Parathyroid adenoma (tissue), 2 donors: ENCODE measurements at regions not wholly inside any gene's neighbourhood (a gene's known extent, or its start where the extent isn't known, plus 50 kb on each side); places are given as distances from the start of the nearest gene placed in this dataset.
A peak's percentile ranks its signal among the peaks of the same experiment; 100 is the strongest.
"Not testable (repeated sequence)": the region's sequence is repeated elsewhere in the genome, so short reads cannot be mapped to it uniquely, and the experiment has no call there.

Experiments
- H2AFZ ChIP-seq: fragments of 300-600 bp; sonication (generic); one replicate; pipeline ENCODE4 v1.7.0; 2017; ENCODE audit warnings: antibody characterized with exemption, mild to moderate bottlenecking
- H3K27ac ChIP-seq: fragments of 300-600 bp; sonication (generic); one replicate; pipeline ENCODE4 v1.7.0; 2017
- H3K27me3 ChIP-seq: fragments of 300-600 bp; sonication (generic); one replicate; pipeline ENCODE4 v1.7.0; 2017; ENCODE audit warnings: low read length; ENCODE audit not compliant: control insufficient read depth, insufficient read depth
- H3K36me3 ChIP-seq: fragments of 300-600 bp; sonication (generic); one replicate; pipeline ENCODE4 v1.7.0; 2017; ENCODE audit warnings: low read length; ENCODE audit not compliant: control insufficient read depth, insufficient read depth
- H3K4me1 ChIP-seq: fragments of 300-600 bp; sonication (generic); one replicate; pipeline ENCODE4 v1.7.0; 2017; ENCODE audit warnings: control low read depth
- H3K4me2 ChIP-seq: fragments of 300-600 bp; sonication (generic); one replicate; pipeline ENCODE4 v1.7.0; 2017; ENCODE audit warnings: low read length
- H3K4me3 ChIP-seq: fragments of 300-600 bp; sonication (generic); one replicate; pipeline ENCODE4 v1.7.0; 2017; ENCODE audit warnings: low read depth, low read length
- H3K79me2 ChIP-seq: fragments of 300-600 bp; sonication (generic); one replicate; pipeline ENCODE4 v1.7.0; 2017; ENCODE audit warnings: control low read depth
- H3K9ac ChIP-seq: fragments of 300-600 bp; sonication (generic); one replicate; pipeline ENCODE4 v1.7.0; 2017; ENCODE audit warnings: mild to moderate bottlenecking
- H3K9me3 ChIP-seq: fragments of 300-600 bp; sonication (generic); one replicate; pipeline ENCODE4 v1.7.0; 2017; ENCODE audit warnings: low read length; ENCODE audit not compliant: control insufficient read depth
- CTCF ChIP-seq: fragments of 300-600 bp; sonication (generic); IDR thresholded peaks from one replicate; pipeline ENCODE4 v1.7.0; 2017; ENCODE audit warnings: antibody characterized with exemption, mild to moderate bottlenecking
- donor health status: primary hyperparathyroidism.

DNA sequence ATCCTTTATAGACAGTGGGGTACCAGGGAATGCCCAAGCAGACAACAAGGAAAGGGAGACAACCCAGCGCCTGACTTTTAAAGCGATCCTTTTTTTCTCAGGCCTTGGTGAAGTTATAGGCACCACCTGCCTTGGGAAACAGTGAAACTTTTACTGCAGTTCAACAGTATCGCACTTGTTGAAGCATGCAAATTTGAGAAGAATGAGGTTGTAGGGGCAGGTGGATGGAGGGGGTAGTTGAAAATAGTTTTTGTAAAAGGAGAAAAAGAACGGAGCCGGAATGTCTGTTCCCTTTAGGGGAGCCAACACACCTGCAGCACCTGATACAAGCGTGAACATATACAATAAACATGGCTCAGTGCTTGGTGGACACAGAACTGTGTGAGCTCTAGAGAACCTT lies 190.2 kb upstream of the NR3C1 start:
- Histone ChIP-seq H3K4me2 (no peak overlapping the region), H3K36me3 (no peaks in the 10 kb centered on the region), H3K9me3 (no peaks in the 10 kb centered on the region), H3K27ac (no peak overlapping the region), H2AFZ (no peak overlapping the region), H3K4me1 (peaks cover 6% of the 10 kb centered on the region), H3K27me3 (no peaks in the 10 kb centered on the region), H3K79me2 (no peaks in the 10 kb centered on the region), H3K9ac (no peak overlapping the region), H3K4me3 (no peak overlapping the region)
- TF ChIP-seq CTCF: no peak

DNA sequence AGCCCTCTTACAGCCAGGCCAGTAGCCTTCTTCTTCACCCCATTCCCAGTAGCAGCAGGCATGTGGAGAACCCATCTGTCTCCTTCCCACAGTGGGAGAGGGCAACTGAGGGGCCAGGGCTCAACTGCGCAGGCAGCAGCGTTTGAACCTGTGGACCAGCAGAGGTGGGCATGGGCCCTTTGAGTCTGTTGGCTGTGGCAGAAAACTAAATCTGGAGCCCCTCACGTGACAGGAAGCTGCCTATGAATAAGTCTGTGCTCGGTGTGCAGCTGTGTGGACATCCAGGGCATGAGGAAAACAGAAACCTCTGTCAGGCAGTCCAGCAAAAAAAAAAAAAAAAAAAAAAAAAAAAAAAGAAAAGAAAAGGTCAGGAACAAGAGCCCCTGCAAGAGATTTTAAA lies 189.2 kb upstream of the NR3C1 start:
- Histone ChIP-seq H3K79me2 (no peaks in the 10 kb centered on the region), H3K4me2 (no peak overlapping the region), H3K4me3 (no peak overlapping the region), H3K36me3 (no peaks in the 10 kb centered on the region), H3K9me3 (no peaks in the 10 kb centered on the region), H2AFZ (no peak overlapping the region), H3K9ac (no peak overlapping the region), H3K27ac (no peak overlapping the region), H3K4me1 (peaks cover 6% of the 10 kb centered on the region), H3K27me3 (no peaks in the 10 kb centered on the region)
- TF ChIP-seq CTCF: no peak

- H3K4me3 ChIP-seq: no peak overlapping the region
- H3K27ac ChIP-seq: no peak overlapping the region
- TF ChIP-seq CTCF: no peak
- H3K4me1 ChIP-seq: no peaks in the 10 kb centered on the region
- no peaks in the 10 kb centered on the region for H3K79me2 ChIP-seq
- no peak overlapping the region for H3K9ac ChIP-seq
- no peaks in the 10 kb centered on the region for H3K27me3 ChIP-seq
- no peaks in the 10 kb centered on the region for H3K9me3 ChIP-seq
- H2AFZ ChIP-seq: no peak overlapping the region
- H3K36me3 ChIP-seq: no peaks in the 10 kb centered on the region
- H3K4me2 ChIP-seq: peak overlapping the region; percentile 18
Measured at GRCh38 chr5:143588933-143589662, 185.6 kb upstream of the NR3C1 start.

- H3K27ac ChIP-seq, H3K27me3 ChIP-seq, H3K9ac ChIP-seq, H3K36me3 ChIP-seq, H3K9me3 ChIP-seq, H3K4me2 ChIP-seq, H3K4me1 ChIP-seq, H3K4me3 ChIP-seq, H2AFZ ChIP-seq, H3K79me2 ChIP-seq: not testable (repeated sequence)
Measured at GRCh38 chr5:143588121-143588520, 184.6 kb upstream of the NR3C1 start.

GRCh38 chr5:143586781-143587362 lies 183.4 kb upstream of the NR3C1 start:
- H3K27ac ChIP-seq: no peak overlapping the region
- H3K4me3 ChIP-seq: no peak overlapping the region
- H2AFZ ChIP-seq: no peak overlapping the region
- no peak for TF ChIP-seq CTCF
- H3K4me2 ChIP-seq: no peak overlapping the region
- no peaks in the 10 kb centered on the region for H3K27me3 ChIP-seq
- H3K36me3 ChIP-seq: no peaks in the 10 kb centered on the region
- no peak overlapping the region for H3K9ac ChIP-seq
- no peaks in the 10 kb centered on the region for H3K4me1 ChIP-seq
- no peaks in the 10 kb centered on the region for H3K79me2 ChIP-seq
- H3K9me3 ChIP-seq: no peaks in the 10 kb centered on the region
